Tibial nerve (tissue), 4 donors: ENCODE measurements at regions not wholly inside any gene's neighbourhood (a gene's known extent, or its start where the extent isn't known, plus 50 kb on each side); places are given as distances from the start of the nearest gene placed in this dataset.

Experiments used
- DNase-seq, 2 donors: peaks; one replicate each; pipeline ENCODE4 v3.0.0-alpha.2; 2019; ENCODE audit warnings: low spot score in 2 of 2
- H3K27ac ChIP-seq, 4 donors: fragments of 200-600 bp; sonication (generic) in 3 of 4; one replicate each; pipeline ENCODE4 v1.5.1; 2017 to 2019; ENCODE audit warnings: mild to moderate bottlenecking in 1 of 4
- H3K27me3 ChIP-seq, 2 donors: fragments of 200-600 bp; sonication (generic) in 1 of 2; one replicate each; pipeline versions ENCODE4 v1.5.1 to v1.6.0; 2017 to 2019
- H3K36me3 ChIP-seq, 3 donors: fragments of 200-600 bp; sonication (generic); one replicate each; pipeline ENCODE4 v1.5.1; 2018 to 2019
- H3K4me1 ChIP-seq, 4 donors: fragments of 200-600 bp; sonication (generic) in 3 of 4; one replicate each; pipeline ENCODE4 v1.5.1; 2017 to 2019
- H3K4me3 ChIP-seq, 4 donors: fragments of 200-600 bp; sonication (generic) in 3 of 4; one replicate each; pipeline ENCODE4 v1.5.1; 2017 to 2019; ENCODE audit warnings: mild to moderate bottlenecking in 1 of 4, moderate library complexity in 1 of 4
- H3K9me3 ChIP-seq, 4 donors: fragments of 200-600 bp; sonication (generic) in 3 of 4; one replicate each; pipeline ENCODE4 v1.5.1; 2017 to 2019
- EP300 ChIP-seq, 2 donors: sonication (generic); formaldehyde crosslinking; IDR thresholded peaks; one replicate each; pipeline ENCODE4 v1.6.1; 2017; ENCODE audit warnings: antibody characterized with exemption in 2 of 2, mild to moderate bottlenecking in 1 of 2
- POLR2A ChIP-seq, 2 donors: fragments of 450-650 bp; IDR thresholded peaks; one replicate each; pipeline ENCODE4 v1.6.1; 2017; ENCODE audit warnings: antibody characterized with exemption in 2 of 2, mild to moderate bottlenecking in 2 of 2, moderate library complexity in 2 of 2
- WGBS, 2 donors: methylation state at CpG; one replicate each; pipeline ENCODE4 v1.1.5; 2018; 5-methylcytosine and 5-hydroxymethylcytosine counted together
- TF ChIP-seq, protein P1 (sequence below), 5 experiments: fragments of 200-600 bp in 3 of 5; fragments of 450-650 bp in 2 of 5; sonication (generic) in 3 of 5; IDR thresholded peaks; one replicate each; pipeline ENCODE4 v1.5.1; 2016 to 2019; ENCODE audit warnings: antibody characterized with exemption in 5 of 5, mild to moderate bottlenecking in 3 of 5, moderate library complexity in 2 of 5

DNA sequence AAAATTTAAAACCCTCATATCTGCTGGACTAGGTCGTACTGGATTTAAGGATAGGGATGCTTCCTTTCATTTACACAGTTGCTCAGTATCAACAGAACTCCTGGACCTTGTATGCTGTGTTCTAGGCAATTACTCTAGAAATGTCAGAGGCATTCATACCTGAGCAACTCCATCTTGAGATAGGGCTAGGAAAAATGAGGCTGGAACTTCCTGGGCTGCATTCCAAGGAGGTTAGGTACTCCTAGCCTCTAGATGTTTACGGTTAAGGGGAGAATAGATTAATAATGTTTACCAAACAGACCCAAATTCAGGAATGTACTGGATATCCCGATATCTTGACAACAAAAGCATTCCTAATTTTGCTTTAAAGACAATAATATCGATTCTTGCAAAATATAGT is 84.7 kb upstream of the NLGN4X start:
- H3K36me3 ChIP-seq: no peaks in the 10 kb centered on the region
- no peaks in the 10 kb centered on the region for H3K4me1 ChIP-seq
- no peaks in the 10 kb centered on the region for H3K27me3 ChIP-seq
- DNase-seq: no peak
- TF ChIP-seq POLR2A (IDR thresholded peaks at IDR 0.05) (no peak), EP300 (IDR thresholded peaks at IDR 0.05) (no peak)
- TF ChIP-seq, protein P1, sequence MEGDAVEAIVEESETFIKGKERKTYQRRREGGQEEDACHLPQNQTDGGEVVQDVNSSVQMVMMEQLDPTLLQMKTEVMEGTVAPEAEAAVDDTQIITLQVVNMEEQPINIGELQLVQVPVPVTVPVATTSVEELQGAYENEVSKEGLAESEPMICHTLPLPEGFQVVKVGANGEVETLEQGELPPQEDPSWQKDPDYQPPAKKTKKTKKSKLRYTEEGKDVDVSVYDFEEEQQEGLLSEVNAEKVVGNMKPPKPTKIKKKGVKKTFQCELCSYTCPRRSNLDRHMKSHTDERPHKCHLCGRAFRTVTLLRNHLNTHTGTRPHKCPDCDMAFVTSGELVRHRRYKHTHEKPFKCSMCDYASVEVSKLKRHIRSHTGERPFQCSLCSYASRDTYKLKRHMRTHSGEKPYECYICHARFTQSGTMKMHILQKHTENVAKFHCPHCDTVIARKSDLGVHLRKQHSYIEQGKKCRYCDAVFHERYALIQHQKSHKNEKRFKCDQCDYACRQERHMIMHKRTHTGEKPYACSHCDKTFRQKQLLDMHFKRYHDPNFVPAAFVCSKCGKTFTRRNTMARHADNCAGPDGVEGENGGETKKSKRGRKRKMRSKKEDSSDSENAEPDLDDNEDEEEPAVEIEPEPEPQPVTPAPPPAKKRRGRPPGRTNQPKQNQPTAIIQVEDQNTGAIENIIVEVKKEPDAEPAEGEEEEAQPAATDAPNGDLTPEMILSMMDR (IDR thresholded peaks at IDR 0.05): no peak
- WGBS, 2 donors: 75 to 90% methylated on average over 4 of the region's 4 CpGs
- no peak overlapping the region for H3K4me3 ChIP-seq
- H3K9me3 ChIP-seq: no peaks in the 10 kb centered on the region
- no peak overlapping the region for H3K27ac ChIP-seq

DNA sequence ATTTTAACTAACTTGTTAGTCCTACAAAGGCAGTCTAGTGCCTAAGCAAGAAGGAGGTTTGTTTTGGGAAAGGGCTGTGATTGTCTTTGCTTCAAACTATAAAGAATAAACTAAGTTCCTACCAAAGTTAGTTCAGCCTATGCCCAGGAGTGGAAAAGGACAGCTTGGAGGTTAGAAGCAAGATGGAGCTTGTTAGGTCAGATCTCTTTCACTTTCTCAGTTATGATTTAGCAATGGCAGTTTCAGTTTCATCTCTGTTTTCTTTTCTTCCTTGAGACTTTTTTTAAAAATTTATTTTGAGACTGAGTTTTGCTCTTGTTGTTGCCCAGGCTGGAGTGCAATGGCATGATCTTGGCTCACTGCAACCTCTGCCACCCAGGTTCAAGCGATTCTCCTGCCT is 82.9 kb upstream of the NLGN4X start:
- Histone ChIP-seq H3K36me3 (no peaks in the 10 kb centered on the region), H3K4me1 (no peaks in the 10 kb centered on the region)

DNA sequence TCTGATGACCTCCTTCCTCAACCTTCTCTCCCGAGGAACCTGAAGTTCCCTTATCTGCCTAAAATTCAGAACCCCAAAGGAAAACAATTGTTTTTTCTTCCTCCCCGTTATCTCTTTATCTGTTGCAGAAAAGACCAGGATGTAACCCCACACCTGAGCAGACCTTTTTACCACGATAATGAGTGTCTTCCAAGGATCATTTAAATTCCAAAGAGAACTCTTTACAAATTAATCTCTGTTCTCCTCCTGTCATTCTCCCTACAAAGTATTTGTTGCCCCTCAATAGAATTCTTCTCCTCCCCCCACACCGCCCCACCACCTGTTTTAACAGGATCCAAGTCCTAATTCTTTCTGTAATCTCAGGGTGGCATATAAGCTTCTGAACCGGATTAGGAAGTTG is 78.5 kb upstream of the NLGN4X start:
- no peaks in the 10 kb centered on the region for H3K9me3 ChIP-seq
- no peak overlapping the region for H3K4me3 ChIP-seq
- WGBS, 2 donors: 59 to 65% methylated on average over 5 of the region's 5 CpGs
- H3K27me3 ChIP-seq: no peaks in the 10 kb centered on the region
- H3K27ac ChIP-seq: no peak overlapping the region
- DNase-seq: no peak
- no peaks in the 10 kb centered on the region for H3K4me1 ChIP-seq
- TF ChIP-seq EP300 (IDR thresholded peaks at IDR 0.05) (no peak), POLR2A (IDR thresholded peaks at IDR 0.05) (no peak)
- TF ChIP-seq, protein P1 (IDR thresholded peaks at IDR 0.05): no peak
- no peaks in the 10 kb centered on the region for H3K36me3 ChIP-seq

More for the DNA sequence above, 82.9 kb upstream of the NLGN4X start:
- no peaks in the 10 kb centered on the region for H3K9me3 ChIP-seq
- WGBS, 2 donors: 80 to 88% methylated on average over 1 of the region's 1 CpG
- H3K4me3 ChIP-seq: no peak overlapping the region
- TF ChIP-seq, protein P1 (IDR thresholded peaks at IDR 0.05): no peak
- no peak for TF ChIP-seq POLR2A (IDR thresholded peaks at IDR 0.05)
- no peak for TF ChIP-seq EP300 (IDR thresholded peaks at IDR 0.05)
- H3K27me3 ChIP-seq: no peaks in the 10 kb centered on the region
- no peak overlapping the region for H3K27ac ChIP-seq
- DNase-seq: no peak

DNA sequence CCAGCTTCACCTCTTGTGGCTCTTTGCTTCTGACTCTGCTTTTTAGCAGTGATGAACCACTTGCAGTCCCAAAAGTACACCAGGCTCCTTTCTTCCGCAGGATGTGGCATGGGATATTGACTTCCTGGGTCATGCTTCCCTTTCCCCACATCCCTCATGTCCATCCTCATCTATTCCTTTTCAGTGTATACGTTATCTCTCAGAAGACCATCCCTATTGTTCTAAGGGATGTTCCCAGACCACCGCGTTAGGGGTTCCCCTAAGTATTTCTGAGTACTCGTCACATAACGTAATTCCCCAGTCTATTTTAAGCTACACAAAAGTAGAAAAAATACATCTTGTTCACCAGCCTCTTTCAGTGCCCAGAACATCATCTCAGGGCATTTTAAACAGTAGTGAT is 71.1 kb upstream of the NLGN4X start:
- Histone ChIP-seq H3K9me3 (no peaks in the 10 kb centered on the region), H3K4me1 (no peaks in the 10 kb centered on the region), H3K27me3 (no peaks in the 10 kb centered on the region), H3K27ac (no peak overlapping the region), H3K4me3 (no peak overlapping the region), H3K36me3 (no peaks in the 10 kb centered on the region)
- DNase-seq: no peak
- WGBS, 2 donors: 88 to 96% methylated on average over 6 of the region's 6 CpGs
- TF ChIP-seq POLR2A (IDR thresholded peaks at IDR 0.05): no peak
- no peak for TF ChIP-seq EP300 (IDR thresholded peaks at IDR 0.05)
- TF ChIP-seq, protein P1 (IDR thresholded peaks at IDR 0.05): no peak

DNA sequence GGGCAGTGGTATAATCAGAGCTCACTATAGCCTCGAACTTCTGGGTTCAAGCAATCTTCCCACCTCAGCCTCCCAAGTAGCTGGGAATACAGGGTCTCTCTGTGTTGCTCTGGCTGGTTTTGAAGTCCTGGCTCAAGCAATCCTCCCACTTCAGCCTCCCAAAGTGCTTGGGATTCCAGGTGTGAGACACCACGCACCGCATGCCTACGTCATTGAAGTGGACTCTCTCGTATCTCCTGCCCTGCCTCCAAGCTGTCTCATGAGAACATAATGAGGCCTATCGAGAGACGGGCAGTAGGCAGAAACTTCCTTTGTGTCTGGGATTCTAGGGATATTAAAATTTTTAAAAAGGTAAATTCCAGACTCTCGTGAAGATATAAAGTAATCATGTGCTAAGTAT is 65.0 kb upstream of the NLGN4X start:
- no peak for DNase-seq
- Histone ChIP-seq H3K27me3 (no peaks in the 10 kb centered on the region), H3K27ac (no peak overlapping the region), H3K36me3 (no peaks in the 10 kb centered on the region), H3K4me1 (no peaks in the 10 kb centered on the region), H3K9me3 (no peaks in the 10 kb centered on the region), H3K4me3 (no peak overlapping the region)
- WGBS, 2 donors: 84 to 97% methylated on average over 7 to 8 of the region's 8 CpGs
- TF ChIP-seq, protein P1 (IDR thresholded peaks at IDR 0.05): no peak
- TF ChIP-seq EP300 (IDR thresholded peaks at IDR 0.05): no peak
- no peak for TF ChIP-seq POLR2A (IDR thresholded peaks at IDR 0.05)
